Right lobe of liver (tissue), 4 donors: ENCODE measurements at regions not wholly inside any gene's neighbourhood (a gene's known extent, or its start where the extent isn't known, plus 50 kb on each side); places are given as distances from the start of the nearest gene placed in this dataset.

Source experiments
- POLR2A ChIP-seq: fragments of 450-650 bp; IDR thresholded peaks from one replicate; pipeline ENCODE4 v1.6.1; 2017; ENCODE audit warnings: antibody characterized with exemption, mild to moderate bottlenecking
- TF ChIP-seq, protein P1 (sequence below), 4 donors: fragments of 200-600 bp in 3 of 4; fragments of 450-650 bp in 1 of 4; IDR thresholded peaks; one replicate each; pipeline versions ENCODE4 v1.5.1 to v1.8.0; 2016 to 2022; ENCODE audit warnings: antibody characterized with exemption in 4 of 4, mild to moderate bottlenecking in 2 of 4
- donor health status: DM: no; HTN: no; CAD: no.
- donor health status: DM: no; HTN: no; CAD: no.
- donor health status: DM: no; HTN: yes; CAD: no.

DNA sequence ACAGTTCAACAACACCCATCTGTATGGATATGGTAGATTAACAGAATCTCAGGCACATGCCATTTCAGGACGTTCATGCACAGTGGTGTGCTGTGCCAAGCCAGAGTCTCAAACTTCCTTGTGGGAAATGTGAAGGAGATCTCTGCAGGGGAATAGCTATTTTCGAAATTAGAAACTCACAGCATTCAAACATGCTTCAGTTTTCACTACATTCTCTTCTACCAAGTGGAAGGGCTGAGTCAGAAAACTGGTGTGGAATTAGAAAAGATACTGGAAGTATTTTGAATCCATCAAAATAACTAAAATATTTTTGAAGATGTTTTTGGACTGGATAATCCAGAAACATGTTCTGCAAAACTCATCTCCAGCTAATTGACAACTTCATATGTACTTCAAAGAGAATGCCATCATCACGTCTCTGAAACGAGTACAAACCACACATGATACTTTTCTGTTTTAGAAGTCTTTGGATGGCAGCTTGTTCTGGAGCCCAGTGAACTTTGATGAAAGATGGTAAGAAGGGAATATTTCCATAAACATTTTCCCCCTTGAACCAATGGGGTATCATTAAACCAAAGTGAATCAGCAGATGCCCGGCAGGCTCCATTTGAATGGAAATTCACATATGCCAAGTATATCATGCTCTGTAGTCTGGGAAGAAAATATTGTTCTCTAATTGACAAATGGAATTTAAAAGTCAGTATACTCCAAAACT lies 616.3 kb upstream of the IGFBP3 start:
- TF ChIP-seq, protein P1, sequence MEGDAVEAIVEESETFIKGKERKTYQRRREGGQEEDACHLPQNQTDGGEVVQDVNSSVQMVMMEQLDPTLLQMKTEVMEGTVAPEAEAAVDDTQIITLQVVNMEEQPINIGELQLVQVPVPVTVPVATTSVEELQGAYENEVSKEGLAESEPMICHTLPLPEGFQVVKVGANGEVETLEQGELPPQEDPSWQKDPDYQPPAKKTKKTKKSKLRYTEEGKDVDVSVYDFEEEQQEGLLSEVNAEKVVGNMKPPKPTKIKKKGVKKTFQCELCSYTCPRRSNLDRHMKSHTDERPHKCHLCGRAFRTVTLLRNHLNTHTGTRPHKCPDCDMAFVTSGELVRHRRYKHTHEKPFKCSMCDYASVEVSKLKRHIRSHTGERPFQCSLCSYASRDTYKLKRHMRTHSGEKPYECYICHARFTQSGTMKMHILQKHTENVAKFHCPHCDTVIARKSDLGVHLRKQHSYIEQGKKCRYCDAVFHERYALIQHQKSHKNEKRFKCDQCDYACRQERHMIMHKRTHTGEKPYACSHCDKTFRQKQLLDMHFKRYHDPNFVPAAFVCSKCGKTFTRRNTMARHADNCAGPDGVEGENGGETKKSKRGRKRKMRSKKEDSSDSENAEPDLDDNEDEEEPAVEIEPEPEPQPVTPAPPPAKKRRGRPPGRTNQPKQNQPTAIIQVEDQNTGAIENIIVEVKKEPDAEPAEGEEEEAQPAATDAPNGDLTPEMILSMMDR (IDR thresholded peaks at IDR 0.05) = no peak
- no peak for TF ChIP-seq POLR2A
